WI38 (cell line): ENCODE measurements at regions not wholly inside any gene's neighbourhood (a gene's known extent, or its start where the extent isn't known, plus 50 kb on each side); places are given as distances from the start of the nearest gene placed in this dataset.
"Not testable (repeated sequence)": the region's sequence is repeated elsewhere in the genome, so short reads cannot be mapped to it uniquely, and the experiment has no call there.

ENCODE experiments used
- H3K4me3 ChIP-seq: 2 replicates; pipeline ENCODE4 v1.5.1; 2011; ENCODE audit warnings: low read depth, mild to moderate bottlenecking, control low read depth, low read length
- CTCF ChIP-seq: IDR thresholded peaks from 2 replicates; pipeline ENCODE4 v1.5.1; 2012; ENCODE audit warnings: low read depth, mild to moderate bottlenecking, control low read depth, low read length

- no peak for TF ChIP-seq CTCF
- H3K4me3 ChIP-seq, result no peak overlapping the region
Observed at GRCh38 chr6:86423571-86423970, 513.8 kb upstream of the HTR1E start.

GRCh38 chr6:86412057-86412456, 525.3 kb upstream of the HTR1E start:
- H3K4me3 ChIP-seq, result no peak overlapping the region

GRCh38 chr6:86407128-86407527, 530.2 kb upstream of the HTR1E start:
- H3K4me3 ChIP-seq, result no peak overlapping the region
- TF ChIP-seq CTCF, result no peak

More at GRCh38 chr6:86412057-86412456, 525.3 kb upstream of the HTR1E start:
- no peak for TF ChIP-seq CTCF

DNA sequence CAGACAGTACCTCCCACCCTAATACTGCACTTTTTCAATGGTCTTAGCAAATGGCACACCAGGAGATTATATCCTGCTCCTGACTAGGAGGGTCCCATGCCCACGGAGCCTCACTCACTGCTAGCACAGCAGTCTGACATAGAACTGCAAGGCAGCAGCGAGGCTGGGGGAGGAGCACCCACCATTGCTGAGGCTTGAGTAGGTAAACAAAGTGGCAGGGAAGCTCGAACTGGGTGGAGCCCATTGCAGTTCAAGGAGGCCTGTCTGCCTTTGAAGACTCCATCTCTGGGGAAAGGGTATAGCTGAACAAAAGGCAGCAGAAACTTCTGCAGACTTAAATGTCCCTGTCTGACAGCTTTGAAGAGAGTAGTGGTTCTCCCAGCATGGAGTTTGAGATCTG, 544.5 kb upstream of the HTR1E start:
- H3K4me3 ChIP-seq, result not testable (repeated sequence)

GRCh38 chr6:86380571-86381125, 556.7 kb upstream of the HTR1E start:
- TF ChIP-seq CTCF, result no peak
- no peak overlapping the region for H3K4me3 ChIP-seq

- TF ChIP-seq CTCF, result no peak
- H3K4me3 ChIP-seq, result no peak overlapping the region
Observed at GRCh38 chr6:86357877-86358276, 579.5 kb upstream of the HTR1E start.

DNA sequence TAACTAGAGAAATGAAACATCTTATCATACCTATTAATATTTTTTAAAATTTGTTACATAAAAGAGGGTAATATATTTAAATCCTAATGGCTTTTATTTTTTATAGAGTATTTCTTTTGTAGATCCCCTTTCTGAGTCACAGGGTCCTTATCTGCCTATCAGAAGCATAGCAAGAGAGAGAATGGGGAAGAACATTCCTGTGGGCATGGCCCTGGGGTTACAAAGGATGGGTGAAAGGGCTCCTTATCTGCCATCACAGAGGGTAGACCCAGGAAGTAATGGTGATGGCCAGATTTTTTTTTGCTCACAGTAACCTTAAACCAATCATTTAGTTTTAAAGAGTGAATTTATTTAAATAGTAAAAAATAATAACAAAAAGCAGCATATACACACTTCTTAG, 582.1 kb upstream of the HTR1E start:
- H3K4me3 ChIP-seq, result no peak overlapping the region
- no peak for TF ChIP-seq CTCF

- H3K4me3 ChIP-seq, result no peak overlapping the region
- no peak for TF ChIP-seq CTCF
Observed at GRCh38 chr6:86331919-86332318, 605.4 kb upstream of the HTR1E start.
